ENCODE measurements at regions not wholly inside any gene's neighbourhood (a gene's known extent, or its start where the extent isn't known, plus 50 kb on each side); places are given as distances from the start of the nearest gene placed in this dataset.

- Histone ChIP-seq H3K9me3 (ENCODE audit: control insufficient read depth, low read length) (no peaks in the 10 kb centered on the region), H3K9ac (ENCODE audit: low read length) (no peak overlapping the region), H3K4me3 (ENCODE audit: low read length) (no peak overlapping the region), H3K4me1 (ENCODE audit: control insufficient read depth, insufficient read depth, low read length) (no peaks in the 10 kb centered on the region), H3K36me3 (ENCODE audit: control insufficient read depth, insufficient read depth, low read length, severe bottlenecking) (no peaks in the 10 kb centered on the region), H3K27me3 (replicated peaks; ENCODE audit: control insufficient read depth, insufficient read depth, low read length) (no peaks in the 10 kb centered on the region)
- DNase-seq (ENCODE audit: low read depth) = no peak
These were observed 1611.9 kb upstream of the SLC10A2 start for GRCh38 chr13:104678161-104678560.

DNA sequence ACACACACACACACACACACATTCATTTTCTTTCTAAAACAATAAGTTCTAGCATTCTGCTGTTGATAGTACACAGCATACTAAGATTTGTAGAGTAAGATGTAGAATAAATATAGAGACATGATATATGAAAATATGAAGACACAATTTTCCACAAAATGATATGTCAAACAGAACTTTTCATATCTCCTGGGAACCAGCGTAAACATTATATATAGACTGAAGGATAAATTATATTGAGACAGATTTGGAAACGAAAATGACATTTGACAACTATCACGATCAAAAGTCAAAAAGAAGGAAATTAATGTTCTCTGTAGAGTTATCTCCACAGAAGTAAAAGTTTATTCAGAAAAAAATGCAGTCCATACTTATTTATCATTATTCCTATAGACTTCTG is 1605.7 kb upstream of the SLC10A2 start:
- H3K4me1 ChIP-seq (ENCODE audit: control insufficient read depth, insufficient read depth, low read length) = no peaks in the 10 kb centered on the region

GRCh38 chr13:104657196-104657595 is 1591.0 kb upstream of the SLC10A2 start:
- H3K9me3 ChIP-seq (ENCODE audit: control insufficient read depth, low read length) = no peaks in the 10 kb centered on the region
- H3K27me3 ChIP-seq (replicated peaks; ENCODE audit: control insufficient read depth, insufficient read depth, low read length) = no peaks in the 10 kb centered on the region
- H3K9ac ChIP-seq (ENCODE audit: low read length) = no peak overlapping the region
- DNase-seq (ENCODE audit: low read depth) = no peak
- no peak overlapping the region for H3K4me3 ChIP-seq (ENCODE audit: low read length)
- no peaks in the 10 kb centered on the region for H3K36me3 ChIP-seq (ENCODE audit: control insufficient read depth, insufficient read depth, low read length, severe bottlenecking)
- no peaks in the 10 kb centered on the region for H3K4me1 ChIP-seq (ENCODE audit: control insufficient read depth, insufficient read depth, low read length)

More for the DNA sequence above, 1605.7 kb upstream of the SLC10A2 start:
- DNase-seq (ENCODE audit: low read depth) = no peak
- Histone ChIP-seq H3K4me3 (ENCODE audit: low read length) (no peak overlapping the region), H3K9ac (ENCODE audit: low read length) (no peak overlapping the region), H3K27me3 (replicated peaks; ENCODE audit: control insufficient read depth, insufficient read depth, low read length) (no peaks in the 10 kb centered on the region), H3K36me3 (ENCODE audit: control insufficient read depth, insufficient read depth, low read length, severe bottlenecking) (no peaks in the 10 kb centered on the region), H3K9me3 (ENCODE audit: control insufficient read depth, low read length) (no peaks in the 10 kb centered on the region)

DNA sequence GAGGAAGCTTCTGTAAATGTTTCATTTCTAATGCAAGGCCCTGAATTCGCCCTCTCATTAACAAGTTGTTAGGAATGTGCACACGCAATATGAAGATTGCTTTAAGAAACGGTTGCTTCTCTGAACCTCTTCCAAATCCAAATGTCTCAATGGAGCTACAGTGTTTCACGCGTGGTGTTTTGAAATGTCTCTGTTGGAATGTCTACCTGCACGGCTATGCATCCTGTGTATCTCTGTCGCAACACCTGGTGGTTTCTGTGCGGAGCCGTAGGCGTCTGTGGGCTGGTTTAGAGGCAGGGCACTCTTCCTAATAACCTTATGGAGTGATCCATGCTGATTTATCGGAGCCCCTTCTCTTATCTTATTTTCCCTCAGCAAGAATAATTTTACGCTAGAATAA is 1584.2 kb upstream of the SLC10A2 start:
- no peak overlapping the region for H3K4me3 ChIP-seq (ENCODE audit: low read length)
- no peaks in the 10 kb centered on the region for H3K27me3 ChIP-seq (replicated peaks; ENCODE audit: control insufficient read depth, insufficient read depth, low read length)
- no peaks in the 10 kb centered on the region for H3K4me1 ChIP-seq (ENCODE audit: control insufficient read depth, insufficient read depth, low read length)
- H3K9me3 ChIP-seq (ENCODE audit: control insufficient read depth, low read length) = no peaks in the 10 kb centered on the region
- no peaks in the 10 kb centered on the region for H3K36me3 ChIP-seq (ENCODE audit: control insufficient read depth, insufficient read depth, low read length, severe bottlenecking)
- H3K9ac ChIP-seq (ENCODE audit: low read length) = no peak overlapping the region
- DNase-seq (ENCODE audit: low read depth) = no peak

DNA sequence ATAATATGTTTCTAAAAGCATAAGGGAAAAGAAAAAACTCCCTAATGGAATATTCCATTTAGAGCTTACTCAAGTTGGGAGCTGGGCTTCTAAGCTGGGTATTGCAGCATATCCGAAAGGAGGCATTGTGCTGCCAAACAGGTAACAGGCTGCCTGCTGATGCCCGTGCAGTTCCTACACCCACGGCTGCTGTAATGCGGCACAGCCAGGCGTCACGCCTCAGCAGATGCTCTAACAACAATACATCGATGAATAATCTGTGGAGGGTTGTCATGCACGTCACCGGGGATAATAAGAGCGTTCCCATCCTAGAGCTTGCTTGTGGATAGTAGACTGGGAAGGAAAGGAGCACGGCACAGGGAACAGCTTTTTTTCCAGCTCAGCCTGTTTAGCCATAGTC is 1582.1 kb upstream of the SLC10A2 start:
- no peak overlapping the region for H3K9ac ChIP-seq (ENCODE audit: low read length)
- H3K36me3 ChIP-seq (ENCODE audit: control insufficient read depth, insufficient read depth, low read length, severe bottlenecking) = no peaks in the 10 kb centered on the region
- H3K9me3 ChIP-seq (ENCODE audit: control insufficient read depth, low read length) = no peaks in the 10 kb centered on the region
- H3K4me3 ChIP-seq (ENCODE audit: low read length) = no peak overlapping the region
- no peak for DNase-seq (ENCODE audit: low read depth)
- H3K27me3 ChIP-seq (replicated peaks; ENCODE audit: control insufficient read depth, insufficient read depth, low read length) = no peaks in the 10 kb centered on the region
- no peaks in the 10 kb centered on the region for H3K4me1 ChIP-seq (ENCODE audit: control insufficient read depth, insufficient read depth, low read length)

DNA sequence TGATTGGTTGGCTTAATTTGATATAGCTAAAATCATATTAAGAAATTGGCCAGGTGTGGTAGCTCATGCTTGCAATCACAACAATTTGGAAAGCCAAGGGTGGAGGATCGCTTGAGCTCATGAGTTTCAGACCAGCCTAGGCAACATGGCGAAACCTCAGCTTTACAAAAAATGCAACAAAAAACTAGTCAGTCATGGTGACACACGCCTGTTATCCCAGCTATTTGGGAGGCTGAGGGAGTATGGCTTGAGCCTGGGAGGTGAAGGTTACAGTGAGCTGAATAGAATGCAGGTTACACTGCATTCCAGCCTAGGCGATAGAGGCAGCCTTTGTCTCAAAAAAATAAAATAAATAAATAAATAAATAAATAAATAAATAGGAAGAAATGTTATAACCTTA is 1579.6 kb upstream of the SLC10A2 start:
- no peak overlapping the region for H3K4me3 ChIP-seq (ENCODE audit: low read length)
- H3K9ac ChIP-seq (ENCODE audit: low read length) = no peak overlapping the region
- no peaks in the 10 kb centered on the region for H3K36me3 ChIP-seq (ENCODE audit: control insufficient read depth, insufficient read depth, low read length, severe bottlenecking)
- no peaks in the 10 kb centered on the region for H3K9me3 ChIP-seq (ENCODE audit: control insufficient read depth, low read length)
- no peak for DNase-seq (ENCODE audit: low read depth)
- H3K4me1 ChIP-seq (ENCODE audit: control insufficient read depth, insufficient read depth, low read length) = no peaks in the 10 kb centered on the region
- no peaks in the 10 kb centered on the region for H3K27me3 ChIP-seq (replicated peaks; ENCODE audit: control insufficient read depth, insufficient read depth, low read length)

DNA sequence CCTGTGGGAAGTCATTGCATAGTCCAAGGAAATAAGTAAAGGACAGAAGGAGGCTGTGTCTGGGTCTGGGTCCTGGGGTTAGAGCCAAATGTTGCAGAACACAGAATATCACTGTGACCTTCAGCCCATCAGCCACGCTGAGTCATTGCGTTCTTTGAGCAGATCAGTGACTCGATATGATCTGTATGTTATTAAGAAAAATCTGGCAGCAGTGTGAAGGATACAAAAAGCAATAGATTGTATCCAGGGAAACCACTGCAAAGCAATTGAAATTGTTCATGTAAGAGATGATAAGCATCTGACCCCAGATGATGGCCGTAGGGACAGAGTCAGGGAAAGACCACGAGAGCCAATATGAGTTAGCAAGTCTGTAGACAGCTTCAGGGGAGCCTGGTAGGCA is 1575.1 kb upstream of the SLC10A2 start:
- Histone ChIP-seq H3K4me1 (ENCODE audit: control insufficient read depth, insufficient read depth, low read length) (no peaks in the 10 kb centered on the region), H3K9ac (ENCODE audit: low read length) (no peak overlapping the region), H3K9me3 (ENCODE audit: control insufficient read depth, low read length) (no peaks in the 10 kb centered on the region), H3K36me3 (ENCODE audit: control insufficient read depth, insufficient read depth, low read length, severe bottlenecking) (no peaks in the 10 kb centered on the region), H3K4me3 (ENCODE audit: low read length) (no peak overlapping the region), H3K27me3 (replicated peaks; ENCODE audit: control insufficient read depth, insufficient read depth, low read length) (no peaks in the 10 kb centered on the region)
- DNase-seq (ENCODE audit: low read depth) = peak; percentile 35

DNA sequence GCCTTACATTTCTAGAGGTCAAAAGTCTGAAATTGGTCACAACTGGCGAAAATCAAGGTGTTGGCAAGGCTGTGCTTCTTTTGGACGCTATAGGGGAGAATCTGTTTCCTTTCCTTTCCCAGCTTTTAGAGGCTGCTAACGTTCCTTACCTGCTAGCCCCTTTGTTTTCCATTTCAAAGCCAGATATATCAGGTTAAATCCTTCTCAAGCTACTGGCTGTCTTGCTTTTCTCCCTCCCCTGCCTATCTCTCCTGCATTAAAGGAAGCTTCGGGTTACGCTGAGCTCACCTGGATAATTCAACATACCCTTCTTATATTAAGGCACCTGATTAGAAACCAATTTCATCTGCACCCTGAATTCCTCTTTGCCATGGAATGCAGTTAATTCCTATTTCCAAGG is 1569.7 kb upstream of the SLC10A2 start:
- Histone ChIP-seq H3K27me3 (replicated peaks; ENCODE audit: control insufficient read depth, insufficient read depth, low read length) (no peaks in the 10 kb centered on the region), H3K4me1 (ENCODE audit: control insufficient read depth, insufficient read depth, low read length) (no peaks in the 10 kb centered on the region), H3K9ac (ENCODE audit: low read length) (no peak overlapping the region), H3K9me3 (ENCODE audit: control insufficient read depth, low read length) (no peaks in the 10 kb centered on the region), H3K36me3 (ENCODE audit: control insufficient read depth, insufficient read depth, low read length, severe bottlenecking) (no peaks in the 10 kb centered on the region), H3K4me3 (ENCODE audit: low read length) (no peak overlapping the region)
- no peak for DNase-seq (ENCODE audit: low read depth)

- DNase-seq (ENCODE audit: low read depth) = no peak
- Histone ChIP-seq H3K4me3 (ENCODE audit: low read length) (no peak overlapping the region), H3K9ac (ENCODE audit: low read length) (no peak overlapping the region), H3K36me3 (ENCODE audit: control insufficient read depth, insufficient read depth, low read length, severe bottlenecking) (no peaks in the 10 kb centered on the region), H3K27me3 (replicated peaks; ENCODE audit: control insufficient read depth, insufficient read depth, low read length) (no peaks in the 10 kb centered on the region), H3K4me1 (ENCODE audit: control insufficient read depth, insufficient read depth, low read length) (no peaks in the 10 kb centered on the region), H3K9me3 (ENCODE audit: control insufficient read depth, low read length) (no peaks in the 10 kb centered on the region)
These were observed 1567.8 kb upstream of the SLC10A2 start for GRCh38 chr13:104634016-104634415.

GRCh38 chr13:104632736-104633135 is 1566.5 kb upstream of the SLC10A2 start:
- Histone ChIP-seq H3K9ac (ENCODE audit: low read length) (no peak overlapping the region), H3K27me3 (replicated peaks; ENCODE audit: control insufficient read depth, insufficient read depth, low read length) (no peaks in the 10 kb centered on the region), H3K36me3 (ENCODE audit: control insufficient read depth, insufficient read depth, low read length, severe bottlenecking) (no peaks in the 10 kb centered on the region), H3K4me1 (ENCODE audit: control insufficient read depth, insufficient read depth, low read length) (no peaks in the 10 kb centered on the region), H3K9me3 (ENCODE audit: control insufficient read depth, low read length) (no peaks in the 10 kb centered on the region), H3K4me3 (ENCODE audit: low read length) (no peak overlapping the region)
- DNase-seq (ENCODE audit: low read depth) = no peak

DNA sequence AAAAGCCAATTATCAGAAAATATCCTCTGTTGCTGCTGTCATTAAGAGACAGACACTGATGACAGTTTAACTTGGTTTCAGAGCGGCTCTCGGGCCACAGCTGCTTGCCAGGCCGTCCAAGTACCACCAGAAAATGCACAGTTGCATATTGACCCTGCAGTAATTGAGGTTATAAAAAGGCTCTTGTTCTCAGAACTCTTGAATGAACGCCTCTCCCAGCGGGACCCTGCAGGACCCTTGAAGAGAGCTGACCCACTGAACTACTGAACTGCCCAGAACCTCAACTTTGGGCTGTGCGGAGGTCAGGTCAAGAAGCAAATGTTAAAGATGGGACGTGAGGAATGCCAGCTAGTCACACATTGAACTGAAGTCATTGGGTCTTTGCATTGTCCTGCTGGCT is 1559.0 kb upstream of the SLC10A2 start:
- H3K9me3 ChIP-seq (ENCODE audit: control insufficient read depth, low read length) = no peaks in the 10 kb centered on the region
- H3K4me3 ChIP-seq (ENCODE audit: low read length) = no peak overlapping the region
- no peak overlapping the region for H3K9ac ChIP-seq (ENCODE audit: low read length)
- no peaks in the 10 kb centered on the region for H3K36me3 ChIP-seq (ENCODE audit: control insufficient read depth, insufficient read depth, low read length, severe bottlenecking)
- H3K27me3 ChIP-seq (replicated peaks; ENCODE audit: control insufficient read depth, insufficient read depth, low read length) = no peaks in the 10 kb centered on the region
- no peak for DNase-seq (ENCODE audit: low read depth)
- H3K4me1 ChIP-seq (ENCODE audit: control insufficient read depth, insufficient read depth, low read length) = no peaks in the 10 kb centered on the region

- Histone ChIP-seq H3K4me3 (ENCODE audit: low read length) (no peak overlapping the region), H3K4me1 (ENCODE audit: control insufficient read depth, insufficient read depth, low read length) (no peaks in the 10 kb centered on the region), H3K36me3 (ENCODE audit: control insufficient read depth, insufficient read depth, low read length, severe bottlenecking) (no peaks in the 10 kb centered on the region), H3K9me3 (ENCODE audit: control insufficient read depth, low read length) (peaks cover 14% of the 10 kb centered on the region), H3K9ac (ENCODE audit: low read length) (no peak overlapping the region), H3K27me3 (replicated peaks; ENCODE audit: control insufficient read depth, insufficient read depth, low read length) (no peaks in the 10 kb centered on the region)
- no peak for DNase-seq (ENCODE audit: low read depth)
These were observed 1550.8 kb upstream of the SLC10A2 start for GRCh38 chr13:104616990-104617389.

Data from adipocyte (in vitro differentiated cells).